ENCODE measurements at regions not wholly inside any gene's neighbourhood (a gene's known extent, or its start where the extent isn't known, plus 50 kb on each side); places are given as distances from the start of the nearest gene placed in this dataset.

- BruUV-seq (replicated peaks) = no TSS peak
- ChIA-PET CTCF (no interaction called here), POLR2A (ENCODE audit: unreplicated experiment) (no interaction called here)
- Histone ChIP-seq H4K5ac (ENCODE audit: low read depth, low read length) (no peak overlapping the region), H3K4me3 (ENCODE audit: insufficient read depth, low read depth, low read length) (no peak overlapping the region), H2BK5ac (ENCODE audit: low read depth, low read length, poor library complexity, severe bottlenecking) (no peak overlapping the region), H4K20me1 (ENCODE audit: insufficient read depth, low read length) (no peaks in the 10 kb centered on the region), H3K14ac (replicated peaks; ENCODE audit: low read depth, low read length) (no peak overlapping the region), H3K4me2 (ENCODE audit: low read depth, low read length) (no peak overlapping the region), H3K79me1 (ENCODE audit: low read depth in 1 of 2, low read length in 2 of 2) (no peaks in the 10 kb centered on the region), H3K4ac (ENCODE audit: low read depth, low read length) (no peak overlapping the region), H3K9me3 (ENCODE audit: control insufficient read depth, insufficient read depth, low read length) (peaks cover 5% of the 10 kb centered on the region; the same call in 1 of the 2 replicates), H3K18ac (ENCODE audit: low read depth, low read length) (no peak overlapping the region), H3K27me3 (ENCODE audit: control insufficient read depth, insufficient read depth, low read length) (no peaks in the 10 kb centered on the region), H3K36me3 (ENCODE audit: control insufficient read depth, insufficient read depth, low read length) (no peaks in the 10 kb centered on the region), H3K56ac (ENCODE audit: extremely low read depth, insufficient read depth, low read length) (no peak overlapping the region), H2BK15ac (ENCODE audit: low read depth, low read length) (no peak overlapping the region), H2AK9ac (replicated peaks; ENCODE audit: low read depth, low read length, poor library complexity) (no peak overlapping the region), H2BK120ac (ENCODE audit: low read depth, low read length) (no peak overlapping the region), H3K9ac (ENCODE audit: low read depth, low read length) (no peak overlapping the region), H3K23ac (ENCODE audit: low read depth, low read length) (no peak overlapping the region), H3K27ac (ENCODE audit: insufficient read depth, low read length) (no peak overlapping the region), H2AFZ (replicated peaks; ENCODE audit: low read length, poor library complexity) (no peak overlapping the region), H3K9me1 (ENCODE audit: insufficient read depth, low read length) (no peaks in the 10 kb centered on the region), H4K8ac (ENCODE audit: low read depth in 2 of 2, low read length in 2 of 2) (no peak overlapping the region), H3K4me1 (ENCODE audit: control insufficient read depth, insufficient read depth, low read length) (no peaks in the 10 kb centered on the region), H2AK5ac (ENCODE audit: low read depth, low read length) (no peak overlapping the region), H4K91ac (ENCODE audit: insufficient read depth, low read depth, low read length) (no peak overlapping the region), H2BK20ac (ENCODE audit: low read depth, low read length) (no peak overlapping the region)
- dilution Hi-C loops (cut with HindIII; ENCODE audit: low sequenced_read_pairs, unreplicated experiment) = no loop called here
- in situ Hi-C loops (cut with MboI; ENCODE audit: low sequenced_read_pairs) = no loop called here
- intact Hi-C loops (cut with micrococcal nuclease) = no loop called here
- no peak for TF ChIP-seq RFX5 (IDR thresholded peaks at IDR 0.05; ENCODE audit: low read depth, low read length)
- no peak for TF ChIP-seq ELK1 (IDR thresholded peaks at IDR 0.05; ENCODE audit: borderline replicate concordance, low read depth, low read length)
- TF ChIP-seq RCOR1 (IDR thresholded peaks at IDR 0.05; ENCODE audit: insufficient replicate concordance, low read length) = no peak
- TF ChIP-seq BHLHE40 (IDR thresholded peaks at IDR 0.05; ENCODE audit: low read depth, low read length) = no peak
- TF ChIP-seq NFE2L2 (IDR thresholded peaks at IDR 0.05; ENCODE audit: low read depth, low read length) = no peak
- TF ChIP-seq SMC3 (IDR thresholded peaks at IDR 0.05; ENCODE audit: low read depth, low read length) = no peak
- no peak for TF ChIP-seq CTCF (conservative IDR thresholded peaks at IDR 0.05; ENCODE audit: low read depth, low read length)
- no peak for TF ChIP-seq MAZ (IDR thresholded peaks at IDR 0.05; ENCODE audit: borderline replicate concordance, low read depth, low read length)
- no peak for TF ChIP-seq MXI1 (IDR thresholded peaks at IDR 0.05; ENCODE audit: borderline replicate concordance, low read depth, low read length)
- TF ChIP-seq CHD1 (IDR thresholded peaks at IDR 0.05; ENCODE audit: low read depth, low read length) = no peak
- no peak for TF ChIP-seq POLR2A (IDR thresholded peaks at IDR 0.05; ENCODE audit: low read depth, low read length)
- no peak for TF ChIP-seq MAFK (IDR thresholded peaks at IDR 0.05; ENCODE audit: low read depth, low read length)
- TF ChIP-seq FOS (IDR thresholded peaks at IDR 0.05; ENCODE audit: low read depth, low read length) = no peak
- TF ChIP-seq USF2 (IDR thresholded peaks at IDR 0.05; ENCODE audit: low read depth, low read length) = no peak
- TF ChIP-seq CEBPB (IDR thresholded peaks at IDR 0.05; ENCODE audit: low read depth, low read length) = no peak
- TF ChIP-seq RAD21 (IDR thresholded peaks at IDR 0.05; ENCODE audit: low read length) = no peak
- DNase-seq (no peak), ATAC-seq (ENCODE audit: low read depth) (no peak)
- WGBS, 2 experiments (ENCODE audit: extremely low coverage in 2 of 2, insufficient read length in 1 of 2) = no CpG with 5 or more reads among the region's 6 CpGs
Observed at GRCh38 chr7:68562323-68562899, 1035.9 kb upstream of the AUTS2 start.

Measured in IMR-90 (cell line).